Karpas-422 (cell line): ENCODE measurements at regions not wholly inside any gene's neighbourhood (a gene's known extent, or its start where the extent isn't known, plus 50 kb on each side); places are given as distances from the start of the nearest gene placed in this dataset.

Experiments used
- DNase-seq: peaks from one replicate; pipeline ENCODE4 v3.0.0-alpha.2; 2015
- H2AFZ ChIP-seq: fragments of 200-600 bp; sonication (generic); 2 replicates; pipeline ENCODE4 v1.6.1; 2014; ENCODE audit warnings: antibody characterized with exemption, low read length, mixed read lengths
- H3K27ac ChIP-seq: fragments of 200-600 bp; sonication (generic); 2 replicates; pipeline ENCODE4 v1.5.1; 2014; ENCODE audit warnings: mild to moderate bottlenecking, low read length, moderate library complexity
- H3K27me3 ChIP-seq: fragments of 200-600 bp; sonication (generic); 2 replicates; pipeline ENCODE4 v1.6.1; 2014; ENCODE audit warnings: low read length, mixed read lengths
- H3K36me3 ChIP-seq: fragments of 200-600 bp; sonication (generic); 2 replicates; pipeline ENCODE4 v1.6.1; 2014; ENCODE audit warnings: low read length, mixed read lengths; ENCODE audit not compliant: insufficient read depth
- H3K4me1 ChIP-seq: fragments of 200-600 bp; sonication (generic); 2 replicates; pipeline ENCODE4 v1.6.1; 2014; ENCODE audit warnings: mild to moderate bottlenecking, low read length, mixed read lengths
- H3K4me2 ChIP-seq: fragments of 200-600 bp; sonication (generic); 2 replicates; pipeline ENCODE4 v1.6.1; 2014; ENCODE audit warnings: low read length, low read depth, mild to moderate bottlenecking; ENCODE audit not compliant: poor library complexity, severe bottlenecking
- H3K4me3 ChIP-seq: fragments of 200-600 bp; sonication (generic); 2 replicates; pipeline ENCODE4 v1.5.1; 2014; ENCODE audit warnings: mild to moderate bottlenecking, antibody characterized with exemption, low read length, mixed read lengths
- H3K79me2 ChIP-seq: fragments of 200-600 bp; sonication (generic); 2 replicates; pipeline ENCODE4 v1.6.1; 2014; ENCODE audit warnings: mild to moderate bottlenecking, low read length, mixed read lengths
- H3K9ac ChIP-seq: fragments of 200-600 bp; sonication (generic); 2 replicates; pipeline ENCODE4 v1.6.0; 2014; ENCODE audit warnings: low read length
- H3K9me2 ChIP-seq: fragments of 200-600 bp; sonication (generic), shearing (Covaris generic); replicated peaks from 2 replicates; pipeline ENCODE4 v1.6.0; 2014; ENCODE audit warnings: mild to moderate bottlenecking, low read length, moderate library complexity; ENCODE audit not compliant: insufficient read depth
- H3K9me3 ChIP-seq: fragments of 300-700, 200-600 bp; sonication (generic); 2 replicates; pipeline ENCODE4 v1.6.1; 2014; ENCODE audit warnings: low read length, mixed read lengths
- H4K20me1 ChIP-seq: fragments of 200-600 bp; sonication (generic); 2 replicates; pipeline ENCODE4 v1.6.1; 2014; ENCODE audit warnings: mild to moderate bottlenecking, antibody characterized with exemption, low read length, low read depth; ENCODE audit not compliant: insufficient read depth

- Histone ChIP-seq H3K9me3 (no peaks in the 10 kb centered on the region), H4K20me1 (no peaks in the 10 kb centered on the region), H2AFZ (no peak overlapping the region), H3K79me2 (no peaks in the 10 kb centered on the region), H3K27me3 (no peaks in the 10 kb centered on the region), H3K27ac (no peak overlapping the region), H3K4me2 (no peak overlapping the region), H3K4me1 (no peaks in the 10 kb centered on the region), H3K9me2 (no peaks in the 10 kb centered on the region), H3K9ac (no peak overlapping the region), H3K36me3 (no peaks in the 10 kb centered on the region), H3K4me3 (no peak overlapping the region)
- DNase-seq: peak; percentile 50
Observed at GRCh38 chr16:24624102-24624501, 84.7 kb downstream of the RBBP6 start.

- no peak overlapping the region for H3K9ac ChIP-seq
- H3K27ac ChIP-seq: no peak overlapping the region
- H3K27me3 ChIP-seq: no peaks in the 10 kb centered on the region
- no peaks in the 10 kb centered on the region for H3K4me1 ChIP-seq
- H3K4me3 ChIP-seq: no peak overlapping the region
- no peak for DNase-seq
- no peak overlapping the region for H2AFZ ChIP-seq
- no peaks in the 10 kb centered on the region for H3K79me2 ChIP-seq
- H3K36me3 ChIP-seq: no peaks in the 10 kb centered on the region
- no peaks in the 10 kb centered on the region for H4K20me1 ChIP-seq
- no peaks in the 10 kb centered on the region; the same call in 1 of the 2 replicates for H3K9me2 ChIP-seq
- no peaks in the 10 kb centered on the region for H3K9me3 ChIP-seq
- no peak overlapping the region for H3K4me2 ChIP-seq
Observed at GRCh38 chr16:24626256-24626655, 86.9 kb downstream of the RBBP6 start.

- Histone ChIP-seq H2AFZ (no peak overlapping the region), H3K27ac (no peak overlapping the region), H3K4me3 (no peak overlapping the region), H3K36me3 (no peaks in the 10 kb centered on the region), H4K20me1 (no peaks in the 10 kb centered on the region), H3K9me3 (no peaks in the 10 kb centered on the region), H3K79me2 (no peaks in the 10 kb centered on the region), H3K9me2 (no peaks in the 10 kb centered on the region; the same call in 1 of the 2 replicates), H3K4me1 (no peaks in the 10 kb centered on the region), H3K9ac (no peak overlapping the region), H3K4me2 (no peak overlapping the region), H3K27me3 (no peaks in the 10 kb centered on the region)
- no peak for DNase-seq
Observed at GRCh38 chr16:24634919-24635318, 94.5 kb upstream of the TNRC6A start.

GRCh38 chr16:24635900-24636610, 93.4 kb upstream of the TNRC6A start:
- Histone ChIP-seq H3K4me2 (no peak overlapping the region), H4K20me1 (no peaks in the 10 kb centered on the region), H3K9me3 (no peaks in the 10 kb centered on the region), H3K27ac (no peak overlapping the region), H2AFZ (no peak overlapping the region), H3K9ac (no peak overlapping the region), H3K36me3 (no peaks in the 10 kb centered on the region), H3K9me2 (no peaks in the 10 kb centered on the region; the same call in 1 of the 2 replicates), H3K4me1 (no peaks in the 10 kb centered on the region), H3K27me3 (no peaks in the 10 kb centered on the region), H3K4me3 (no peak overlapping the region), H3K79me2 (no peaks in the 10 kb centered on the region)
- no peak for DNase-seq

- H3K36me3 ChIP-seq: no peaks in the 10 kb centered on the region
- no peaks in the 10 kb centered on the region for H3K27me3 ChIP-seq
- no peak overlapping the region for H3K27ac ChIP-seq
- no peaks in the 10 kb centered on the region for H3K79me2 ChIP-seq
- H3K9ac ChIP-seq: no peak overlapping the region
- H3K4me1 ChIP-seq: no peaks in the 10 kb centered on the region
- no peak overlapping the region for H3K4me3 ChIP-seq
- H2AFZ ChIP-seq: no peak overlapping the region
- no peaks in the 10 kb centered on the region for H4K20me1 ChIP-seq
- no peaks in the 10 kb centered on the region for H3K9me2 ChIP-seq
- DNase-seq: no peak
- H3K9me3 ChIP-seq: no peaks in the 10 kb centered on the region
- no peak overlapping the region for H3K4me2 ChIP-seq
Observed at GRCh38 chr16:24639769-24640168, 89.7 kb upstream of the TNRC6A start.

- Histone ChIP-seq H3K9me2 (no peaks in the 10 kb centered on the region), H3K4me2 (no peak overlapping the region), H3K79me2 (no peaks in the 10 kb centered on the region), H4K20me1 (no peaks in the 10 kb centered on the region), H2AFZ (no peak overlapping the region), H3K27ac (no peak overlapping the region), H3K36me3 (no peaks in the 10 kb centered on the region), H3K9me3 (no peaks in the 10 kb centered on the region), H3K4me3 (no peak overlapping the region), H3K27me3 (no peaks in the 10 kb centered on the region), H3K9ac (no peak overlapping the region), H3K4me1 (no peaks in the 10 kb centered on the region)
- no peak for DNase-seq
Observed at GRCh38 chr16:24643489-24643888, 86.0 kb upstream of the TNRC6A start.

- no peaks in the 10 kb centered on the region for H3K9me3 ChIP-seq
- no peak for DNase-seq
- no peak overlapping the region for H3K27ac ChIP-seq
- H2AFZ ChIP-seq: no peak overlapping the region
- no peaks in the 10 kb centered on the region for H3K36me3 ChIP-seq
- H3K9me2 ChIP-seq: no peaks in the 10 kb centered on the region
- no peak overlapping the region for H3K9ac ChIP-seq
- no peak overlapping the region for H3K4me2 ChIP-seq
- H4K20me1 ChIP-seq: no peaks in the 10 kb centered on the region
- no peaks in the 10 kb centered on the region for H3K4me1 ChIP-seq
- no peak overlapping the region for H3K4me3 ChIP-seq
- H3K27me3 ChIP-seq: no peaks in the 10 kb centered on the region
- no peaks in the 10 kb centered on the region for H3K79me2 ChIP-seq
Observed at GRCh38 chr16:24645739-24646645, 83.5 kb upstream of the TNRC6A start.

- Histone ChIP-seq H3K4me3 (no peak overlapping the region), H3K27me3 (no peaks in the 10 kb centered on the region), H3K79me2 (no peaks in the 10 kb centered on the region), H3K27ac (no peak overlapping the region), H3K9ac (no peak overlapping the region), H3K4me2 (no peak overlapping the region), H3K36me3 (no peaks in the 10 kb centered on the region), H2AFZ (no peak overlapping the region), H3K9me2 (no peaks in the 10 kb centered on the region), H3K4me1 (no peaks in the 10 kb centered on the region), H3K9me3 (no peaks in the 10 kb centered on the region), H4K20me1 (no peaks in the 10 kb centered on the region)
- no peak for DNase-seq
Observed at GRCh38 chr16:24646646-24646995, 82.8 kb upstream of the TNRC6A start.
